ENCODE measurements at regions not wholly inside any gene's neighbourhood (a gene's known extent, or its start where the extent isn't known, plus 50 kb on each side); places are given as distances from the start of the nearest gene placed in this dataset.
"Not testable (repeated sequence)": the region's sequence is repeated elsewhere in the genome, so short reads cannot be mapped to it uniquely, and the experiment has no call there.

DNA sequence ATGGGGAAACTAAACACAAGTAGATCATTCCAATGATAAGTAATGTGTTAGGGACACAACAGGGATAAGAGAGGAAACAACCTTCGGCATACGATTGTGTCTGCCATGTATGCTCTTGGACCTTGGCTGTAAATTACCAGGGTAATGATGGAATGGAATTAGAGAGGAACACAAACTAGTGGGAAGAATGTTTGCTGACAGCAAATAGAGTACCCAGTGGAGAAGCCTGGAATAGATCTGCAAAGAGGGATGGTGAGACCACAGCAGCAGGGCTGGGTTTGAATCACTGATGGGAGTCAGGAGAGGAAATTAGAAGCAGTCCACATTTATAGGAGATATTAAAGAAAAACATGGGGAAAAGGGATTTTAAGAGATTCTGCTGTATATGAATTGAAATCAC, 172.8 kb downstream of the LRIG3 start:
- DNase-seq (ENCODE audit: low read depth in 4 of 4, low spot score in 3 of 4): no peak

DNA sequence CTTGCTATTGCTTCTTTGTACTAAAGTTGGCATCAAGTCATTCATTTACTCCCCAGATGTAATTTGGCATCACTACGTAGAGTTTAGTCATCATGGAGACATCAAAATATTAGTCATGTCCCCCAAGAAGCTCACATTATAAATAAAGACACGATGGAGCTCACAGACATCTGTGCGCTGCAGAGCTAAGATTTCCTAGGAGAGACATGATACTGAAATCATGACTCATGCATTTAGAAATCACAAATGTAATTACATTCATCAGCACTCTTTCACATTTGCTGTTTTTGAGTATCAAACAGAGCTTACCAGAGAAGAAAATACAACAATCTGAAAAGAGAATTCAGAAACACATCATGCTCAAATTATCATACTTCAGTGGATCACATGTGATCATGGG, 169.8 kb downstream of the LRIG3 start:
- no peak for DNase-seq (ENCODE audit: low read depth in 4 of 4, low spot score in 3 of 4)

GRCh38 chr12:58757422-58757821, 162.9 kb downstream of the LRIG3 start:
- no peak for DNase-seq (ENCODE audit: low read depth in 4 of 4, low spot score in 3 of 4)

DNA sequence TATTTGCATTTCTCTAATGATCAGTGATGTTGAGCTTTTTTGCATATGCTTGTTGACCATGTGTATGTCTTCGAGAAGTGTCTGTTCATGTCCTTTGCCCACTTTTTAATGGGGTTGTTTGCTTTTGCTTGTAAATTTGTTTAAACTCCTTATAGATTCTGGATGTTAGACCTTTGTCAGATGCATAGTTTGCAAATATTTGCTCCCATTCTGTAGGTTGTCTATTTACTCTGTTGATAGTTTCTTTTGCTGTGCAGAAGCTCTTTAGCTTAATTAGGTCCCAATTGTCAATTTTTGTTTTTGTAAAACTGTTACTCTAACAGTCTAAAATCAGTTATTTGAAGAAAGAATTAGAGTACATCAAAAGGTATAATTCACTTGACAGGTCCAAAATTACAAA, 160.6 kb downstream of the LRIG3 start:
- not testable (repeated sequence) for DNase-seq (ENCODE audit: low read depth in 4 of 4, low spot score in 3 of 4)

- no peak for DNase-seq (ENCODE audit: low read depth in 4 of 4, low spot score in 3 of 4)
Observed at GRCh38 chr12:58761308-58761707, 159.0 kb downstream of the LRIG3 start.

DNA sequence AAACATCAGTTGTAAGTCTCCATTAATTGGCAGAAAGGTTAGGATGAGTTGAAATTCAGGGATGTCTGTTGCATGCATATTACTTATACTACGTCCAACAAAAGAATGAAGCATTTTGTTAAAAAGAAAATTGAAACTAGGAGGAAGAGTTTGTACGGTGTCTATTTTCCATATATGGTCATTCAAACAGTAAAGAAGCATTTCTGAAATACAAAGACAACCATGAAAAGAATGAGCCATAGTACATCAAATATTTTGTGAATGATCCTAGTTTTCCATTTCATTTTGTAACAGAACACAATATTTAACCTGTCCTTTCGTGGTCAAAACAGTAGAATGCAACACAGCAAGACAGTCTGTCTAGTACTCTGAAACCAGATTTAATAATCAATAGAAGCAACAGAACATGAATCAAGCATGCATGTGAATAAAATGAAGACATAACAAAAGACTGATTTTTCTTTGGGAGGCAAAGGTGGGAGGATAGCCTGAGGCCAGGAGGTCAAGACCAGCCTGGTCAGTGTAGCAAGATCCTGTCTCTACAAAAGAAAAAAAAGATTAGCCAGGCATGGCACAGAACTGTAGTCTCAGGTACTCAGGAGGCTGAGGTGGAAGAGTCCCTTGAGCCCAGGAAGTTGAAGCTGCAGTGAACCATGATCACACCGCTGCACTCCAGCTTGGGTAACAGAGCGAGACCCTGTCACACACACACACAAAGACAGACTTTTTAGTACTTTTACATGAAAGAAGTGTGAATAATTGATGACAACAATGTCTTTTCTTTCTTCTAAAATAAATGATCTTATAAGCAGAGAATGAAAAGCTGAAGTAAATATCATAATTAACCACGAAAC, 156.0 kb downstream of the LRIG3 start:
- no peak for DNase-seq (ENCODE audit: low read depth in 4 of 4, low spot score in 3 of 4)

- no peak for DNase-seq (ENCODE audit: low read depth in 4 of 4, low spot score in 3 of 4)
Observed at GRCh38 chr12:58765076-58765475, 155.2 kb downstream of the LRIG3 start.

- DNase-seq (ENCODE audit: low read depth in 4 of 4, low spot score in 3 of 4): no peak
Observed at GRCh38 chr12:58765653-58766512, 154.4 kb downstream of the LRIG3 start.

GRCh38 chr12:58766513-58766870, 153.8 kb downstream of the LRIG3 start:
- DNase-seq (ENCODE audit: low read depth in 4 of 4, low spot score in 3 of 4): no peak

DNA sequence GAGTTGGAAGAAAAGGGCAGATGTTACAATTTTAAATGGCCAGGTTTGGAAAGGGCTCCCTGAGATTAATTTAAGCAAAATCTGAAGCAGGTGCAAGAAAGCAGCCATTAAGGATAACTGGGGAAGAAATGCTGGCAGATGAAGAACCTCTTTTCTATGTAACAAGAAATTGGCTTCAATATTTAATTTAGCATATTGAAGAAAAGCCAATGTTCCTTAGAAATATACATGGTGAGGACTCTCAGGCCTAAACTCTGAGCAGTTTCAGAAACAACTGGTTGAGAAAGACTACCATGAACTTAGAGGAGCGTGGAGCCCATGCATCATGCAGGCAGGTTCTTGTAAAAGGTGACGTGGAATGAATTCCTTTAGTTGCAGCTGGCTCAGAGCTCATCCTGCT, 152.8 kb downstream of the LRIG3 start:
- DNase-seq (ENCODE audit: low read depth in 4 of 4, low spot score in 3 of 4): no peak

GRCh38 chr12:58773986-58774385, 146.3 kb downstream of the LRIG3 start:
- DNase-seq (ENCODE audit: low read depth in 4 of 4, low spot score in 3 of 4): no peak

GRCh38 chr12:58774731-58775130, 145.6 kb downstream of the LRIG3 start:
- no peak for DNase-seq (ENCODE audit: low read depth in 4 of 4, low spot score in 3 of 4)

GRCh38 chr12:58775396-58775795, 144.9 kb downstream of the LRIG3 start:
- no peak for DNase-seq (ENCODE audit: low read depth in 4 of 4, low spot score in 3 of 4)

GRCh38 chr12:58776144-58776543, 144.2 kb downstream of the LRIG3 start:
- no peak for DNase-seq (ENCODE audit: low read depth in 4 of 4, low spot score in 3 of 4)

DNA sequence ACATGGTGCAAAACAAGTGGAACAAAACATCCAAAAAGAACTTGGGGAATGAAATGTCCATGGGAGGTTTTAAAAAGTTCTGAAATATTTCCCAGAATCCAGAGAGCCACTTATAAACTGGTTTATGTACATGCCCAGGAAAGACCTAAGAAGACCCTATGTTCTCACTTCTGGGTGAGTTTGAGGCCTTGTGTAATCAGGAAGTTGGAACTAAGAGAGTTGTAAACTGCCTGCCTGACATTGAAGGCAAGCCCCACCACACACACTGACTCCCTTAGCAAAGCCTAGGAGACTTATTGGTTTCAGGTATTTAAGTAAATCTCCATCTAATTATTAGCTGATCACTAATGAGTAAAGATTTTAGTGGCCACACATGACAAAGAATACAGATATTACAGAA, 142.5 kb downstream of the LRIG3 start:
- no peak for DNase-seq (ENCODE audit: low read depth in 4 of 4, low spot score in 3 of 4)

DNA sequence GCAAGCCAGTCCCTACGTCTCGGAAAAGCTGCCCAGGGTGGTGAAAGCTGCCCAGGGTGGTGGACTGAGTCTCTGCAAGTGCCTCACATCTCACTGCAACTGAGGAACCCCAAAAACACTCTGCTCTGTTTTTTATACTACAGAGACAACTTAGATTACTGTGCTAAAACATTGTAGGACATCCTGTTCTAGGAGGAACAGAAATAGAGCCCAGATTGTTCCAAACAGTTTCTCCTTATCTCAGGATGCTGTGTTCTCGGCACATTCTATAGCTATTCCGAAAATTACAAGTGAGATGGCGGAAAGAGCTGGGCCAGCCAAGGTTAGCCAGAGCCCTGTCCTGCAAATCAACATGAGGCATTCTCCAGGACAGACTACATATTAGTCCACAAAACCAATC, 138.7 kb downstream of the LRIG3 start:
- no peak for DNase-seq (ENCODE audit: low read depth in 4 of 4, low spot score in 3 of 4)

DNA sequence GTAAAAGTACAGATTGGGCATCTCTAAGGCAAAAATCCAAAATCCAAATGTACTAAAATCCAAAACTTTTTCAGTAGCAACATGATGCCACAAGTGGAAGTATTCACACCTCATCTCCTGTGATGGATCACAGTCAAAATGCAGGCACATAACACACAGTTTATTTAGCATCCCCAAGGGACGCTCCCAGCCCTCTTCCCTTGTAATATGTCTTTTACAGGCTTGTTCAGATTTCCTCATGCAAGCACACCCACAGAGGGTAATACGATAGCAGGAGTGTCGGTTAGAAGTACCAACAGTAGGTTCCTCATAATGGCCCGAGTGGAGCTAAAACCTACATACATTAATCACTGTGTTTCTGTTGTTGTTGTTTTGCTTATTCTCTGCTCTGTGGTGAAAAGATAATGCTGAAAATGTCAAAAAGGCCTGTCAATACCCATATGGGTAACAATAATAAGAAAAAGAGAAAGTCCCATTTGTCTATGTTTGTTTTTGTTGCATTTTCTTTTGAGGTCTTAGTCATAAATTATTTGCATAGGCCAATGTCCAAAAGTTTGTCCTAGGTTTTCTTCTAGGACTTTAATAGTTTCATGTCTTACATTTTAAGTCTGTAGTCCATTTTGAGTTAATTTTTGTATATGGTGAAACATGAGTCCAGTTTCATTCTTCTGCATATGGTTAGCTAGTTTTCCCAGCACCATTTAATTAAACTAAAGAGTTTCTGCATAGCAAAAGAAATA, 133.1 kb downstream of the LRIG3 start:
- no peak for DNase-seq (ENCODE audit: low read depth in 4 of 4, low spot score in 3 of 4)

DNA sequence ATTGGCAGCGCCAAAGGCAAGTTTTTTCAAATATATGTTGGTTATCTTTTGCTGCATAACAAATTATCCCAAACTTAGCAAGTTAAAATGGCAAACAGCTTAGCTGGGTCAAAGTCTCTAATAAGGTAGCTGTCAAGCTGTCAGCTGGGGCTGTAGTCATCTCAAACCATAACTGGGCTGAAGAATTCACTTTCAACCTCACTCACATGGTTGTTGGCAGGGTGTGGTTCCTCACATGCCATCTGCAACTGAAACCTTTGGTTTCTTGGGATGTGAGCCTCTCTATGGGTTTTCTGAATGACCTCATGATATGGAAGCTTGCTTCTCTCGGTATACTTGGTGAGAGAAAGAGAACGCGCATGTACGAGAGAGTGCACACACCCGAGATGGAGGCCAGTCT, 125.4 kb downstream of the LRIG3 start:
- no peak for DNase-seq (ENCODE audit: low read depth in 4 of 4, low spot score in 3 of 4)

DNA sequence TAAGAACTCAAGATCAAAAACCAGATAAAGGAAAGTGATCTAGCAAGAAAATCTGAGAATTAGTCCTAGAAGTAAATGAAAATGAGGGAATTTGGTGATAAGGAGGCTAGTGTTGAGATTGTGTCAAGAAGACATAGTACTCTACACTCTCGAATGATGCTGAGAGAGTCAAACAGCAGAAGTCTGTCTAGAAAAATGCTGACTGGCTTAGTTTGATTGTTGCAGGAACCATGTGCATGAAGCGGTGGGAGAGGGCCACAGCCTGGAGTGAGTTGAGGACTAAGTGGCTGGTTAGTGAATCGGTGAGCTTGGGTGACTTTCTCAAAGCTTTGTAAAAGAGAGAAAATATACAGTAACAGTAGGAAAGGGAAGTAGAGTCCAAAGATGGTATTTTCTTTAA, 124.5 kb downstream of the LRIG3 start:
- DNase-seq (ENCODE audit: low read depth in 4 of 4, low spot score in 3 of 4): no peak

DNA sequence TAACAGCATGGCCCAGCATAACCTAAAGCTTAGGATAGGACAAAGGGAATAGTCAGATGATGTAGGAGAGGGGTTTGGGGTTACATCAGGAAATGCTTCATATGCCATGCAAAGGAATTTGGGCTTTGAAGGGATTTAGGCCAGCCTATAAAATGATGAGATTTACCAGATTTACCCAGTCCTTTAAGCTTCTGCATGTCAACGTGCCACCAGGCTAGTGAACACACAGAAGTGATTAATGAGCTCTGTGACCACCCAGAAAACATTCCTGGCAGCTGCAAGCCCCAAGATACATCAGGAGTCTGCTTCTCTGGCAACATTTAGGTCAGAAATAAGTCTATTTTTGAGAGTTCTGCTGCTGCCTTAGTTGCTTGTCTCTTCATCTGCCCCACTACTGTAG, 118.3 kb downstream of the LRIG3 start:
- no peak for DNase-seq (ENCODE audit: low read depth in 4 of 4, low spot score in 3 of 4)

DNA sequence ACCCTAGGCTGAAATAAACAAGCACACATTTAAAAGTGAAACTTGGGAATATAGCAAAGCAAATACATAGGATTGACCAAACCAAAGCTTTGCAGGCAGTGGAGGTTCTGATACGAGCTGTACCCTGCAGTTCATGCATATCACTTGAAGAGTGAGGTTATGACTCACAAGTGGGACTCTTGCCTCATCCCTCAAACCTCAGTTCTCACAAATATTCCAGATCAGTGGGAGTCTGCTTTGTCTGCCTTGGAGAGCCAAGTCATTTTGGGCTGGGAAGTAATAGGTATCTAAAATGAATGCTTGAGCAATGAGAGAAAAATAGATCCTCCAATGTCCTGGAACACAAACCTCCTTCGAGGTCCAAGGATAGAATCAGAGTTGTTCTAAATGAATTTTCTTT, 116.4 kb downstream of the LRIG3 start:
- DNase-seq (ENCODE audit: low read depth in 4 of 4, low spot score in 3 of 4): no peak
